ENCODE measurements at regions not wholly inside any gene's neighbourhood (a gene's known extent, or its start where the extent isn't known, plus 50 kb on each side); places are given as distances from the start of the nearest gene placed in this dataset.

DNA sequence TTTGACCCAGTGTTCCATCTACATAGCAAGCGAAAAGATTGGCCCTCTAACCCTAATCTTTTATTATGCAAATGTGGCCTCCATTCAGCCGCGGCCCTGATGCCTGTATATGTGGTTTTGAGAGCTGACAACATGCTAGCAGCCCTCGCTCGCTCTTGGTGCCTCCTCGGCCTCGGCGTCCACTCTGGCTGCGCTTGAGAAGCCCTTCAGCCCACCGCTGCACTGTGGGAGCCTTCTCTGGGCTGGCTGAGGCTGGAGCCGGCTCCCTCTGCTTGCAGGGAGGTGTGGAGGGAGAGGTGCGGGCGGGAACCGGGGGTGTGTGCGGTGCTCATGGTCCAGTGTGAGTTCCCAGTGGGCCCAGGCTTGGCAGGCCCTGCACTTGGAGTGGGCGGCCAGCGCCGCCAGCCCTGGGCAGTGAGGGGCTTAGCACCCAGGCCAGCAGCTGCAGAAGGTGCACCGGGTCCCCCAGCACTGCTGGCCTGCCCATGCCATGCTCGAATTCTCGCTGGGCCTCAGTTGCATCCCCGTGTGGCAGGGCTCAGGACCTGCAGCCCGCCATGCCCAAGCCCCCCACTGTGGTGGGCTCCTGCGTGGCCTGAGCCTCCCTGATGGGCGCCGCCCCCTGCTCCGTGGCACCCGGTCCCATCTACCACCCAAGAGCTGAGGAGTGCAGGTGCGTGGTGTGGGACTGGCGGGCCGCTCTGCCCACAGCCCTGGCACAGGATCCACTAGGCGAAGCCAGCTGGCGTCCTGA, 757.5 kb upstream of the CTNND2 start:
- TF ChIP-seq, protein P1, sequence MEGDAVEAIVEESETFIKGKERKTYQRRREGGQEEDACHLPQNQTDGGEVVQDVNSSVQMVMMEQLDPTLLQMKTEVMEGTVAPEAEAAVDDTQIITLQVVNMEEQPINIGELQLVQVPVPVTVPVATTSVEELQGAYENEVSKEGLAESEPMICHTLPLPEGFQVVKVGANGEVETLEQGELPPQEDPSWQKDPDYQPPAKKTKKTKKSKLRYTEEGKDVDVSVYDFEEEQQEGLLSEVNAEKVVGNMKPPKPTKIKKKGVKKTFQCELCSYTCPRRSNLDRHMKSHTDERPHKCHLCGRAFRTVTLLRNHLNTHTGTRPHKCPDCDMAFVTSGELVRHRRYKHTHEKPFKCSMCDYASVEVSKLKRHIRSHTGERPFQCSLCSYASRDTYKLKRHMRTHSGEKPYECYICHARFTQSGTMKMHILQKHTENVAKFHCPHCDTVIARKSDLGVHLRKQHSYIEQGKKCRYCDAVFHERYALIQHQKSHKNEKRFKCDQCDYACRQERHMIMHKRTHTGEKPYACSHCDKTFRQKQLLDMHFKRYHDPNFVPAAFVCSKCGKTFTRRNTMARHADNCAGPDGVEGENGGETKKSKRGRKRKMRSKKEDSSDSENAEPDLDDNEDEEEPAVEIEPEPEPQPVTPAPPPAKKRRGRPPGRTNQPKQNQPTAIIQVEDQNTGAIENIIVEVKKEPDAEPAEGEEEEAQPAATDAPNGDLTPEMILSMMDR (tag by site-specific recombination; IDR thresholded peaks at IDR 0.05) = no peak
- no peak for TF ChIP-seq ZNF311 (tag by site-specific recombination; IDR thresholded peaks at IDR 0.05; ENCODE audit: borderline replicate concordance)
- no peak for TF ChIP-seq ZNF658 (tag by site-specific recombination; IDR thresholded peaks at IDR 0.05)
- TF ChIP-seq, protein P2, sequence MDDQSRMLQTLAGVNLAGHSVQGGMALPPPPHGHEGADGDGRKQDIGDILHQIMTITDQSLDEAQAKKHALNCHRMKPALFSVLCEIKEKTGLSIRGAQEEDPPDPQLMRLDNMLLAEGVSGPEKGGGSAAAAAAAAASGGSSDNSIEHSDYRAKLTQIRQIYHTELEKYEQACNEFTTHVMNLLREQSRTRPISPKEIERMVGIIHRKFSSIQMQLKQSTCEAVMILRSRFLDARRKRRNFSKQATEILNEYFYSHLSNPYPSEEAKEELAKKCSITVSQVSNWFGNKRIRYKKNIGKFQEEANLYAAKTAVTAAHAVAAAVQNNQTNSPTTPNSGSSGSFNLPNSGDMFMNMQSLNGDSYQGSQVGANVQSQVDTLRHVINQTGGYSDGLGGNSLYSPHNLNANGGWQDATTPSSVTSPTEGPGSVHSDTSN (CRISPR knock-in tag; IDR thresholded peaks at IDR 0.05) = no peak
- TF ChIP-seq ZNF776 (tag by site-specific recombination; IDR thresholded peaks at IDR 0.05; ENCODE audit: borderline replicate concordance) = no peak
- TF ChIP-seq, protein P3, sequence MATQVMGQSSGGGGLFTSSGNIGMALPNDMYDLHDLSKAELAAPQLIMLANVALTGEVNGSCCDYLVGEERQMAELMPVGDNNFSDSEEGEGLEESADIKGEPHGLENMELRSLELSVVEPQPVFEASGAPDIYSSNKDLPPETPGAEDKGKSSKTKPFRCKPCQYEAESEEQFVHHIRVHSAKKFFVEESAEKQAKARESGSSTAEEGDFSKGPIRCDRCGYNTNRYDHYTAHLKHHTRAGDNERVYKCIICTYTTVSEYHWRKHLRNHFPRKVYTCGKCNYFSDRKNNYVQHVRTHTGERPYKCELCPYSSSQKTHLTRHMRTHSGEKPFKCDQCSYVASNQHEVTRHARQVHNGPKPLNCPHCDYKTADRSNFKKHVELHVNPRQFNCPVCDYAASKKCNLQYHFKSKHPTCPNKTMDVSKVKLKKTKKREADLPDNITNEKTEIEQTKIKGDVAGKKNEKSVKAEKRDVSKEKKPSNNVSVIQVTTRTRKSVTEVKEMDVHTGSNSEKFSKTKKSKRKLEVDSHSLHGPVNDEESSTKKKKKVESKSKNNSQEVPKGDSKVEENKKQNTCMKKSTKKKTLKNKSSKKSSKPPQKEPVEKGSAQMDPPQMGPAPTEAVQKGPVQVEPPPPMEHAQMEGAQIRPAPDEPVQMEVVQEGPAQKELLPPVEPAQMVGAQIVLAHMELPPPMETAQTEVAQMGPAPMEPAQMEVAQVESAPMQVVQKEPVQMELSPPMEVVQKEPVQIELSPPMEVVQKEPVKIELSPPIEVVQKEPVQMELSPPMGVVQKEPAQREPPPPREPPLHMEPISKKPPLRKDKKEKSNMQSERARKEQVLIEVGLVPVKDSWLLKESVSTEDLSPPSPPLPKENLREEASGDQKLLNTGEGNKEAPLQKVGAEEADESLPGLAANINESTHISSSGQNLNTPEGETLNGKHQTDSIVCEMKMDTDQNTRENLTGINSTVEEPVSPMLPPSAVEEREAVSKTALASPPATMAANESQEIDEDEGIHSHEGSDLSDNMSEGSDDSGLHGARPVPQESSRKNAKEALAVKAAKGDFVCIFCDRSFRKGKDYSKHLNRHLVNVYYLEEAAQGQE (tag by site-specific recombination; IDR thresholded peaks at IDR 0.05) = no peak
- no peak for TF ChIP-seq YY1 (tag by site-specific recombination; IDR thresholded peaks at IDR 0.05)
- TF ChIP-seq ZSCAN30 (tag by site-specific recombination; IDR thresholded peaks at IDR 0.05) = no peak
- TF ChIP-seq TCF7L2 (IDR thresholded peaks at IDR 0.05; ENCODE audit: borderline replicate concordance, low read depth, low read length) = no peak
- TF ChIP-seq ZNF558 (tag by site-specific recombination; IDR thresholded peaks at IDR 0.05) = no peak
- TF ChIP-seq ZBTB8A (tag by site-specific recombination; IDR thresholded peaks at IDR 0.05) = no peak
